ENCODE measurements at regions not wholly inside any gene's neighbourhood (a gene's known extent, or its start where the extent isn't known, plus 50 kb on each side); places are given as distances from the start of the nearest gene placed in this dataset.
A peak's percentile ranks its signal among the peaks of the same experiment; 100 is the strongest.

DNA sequence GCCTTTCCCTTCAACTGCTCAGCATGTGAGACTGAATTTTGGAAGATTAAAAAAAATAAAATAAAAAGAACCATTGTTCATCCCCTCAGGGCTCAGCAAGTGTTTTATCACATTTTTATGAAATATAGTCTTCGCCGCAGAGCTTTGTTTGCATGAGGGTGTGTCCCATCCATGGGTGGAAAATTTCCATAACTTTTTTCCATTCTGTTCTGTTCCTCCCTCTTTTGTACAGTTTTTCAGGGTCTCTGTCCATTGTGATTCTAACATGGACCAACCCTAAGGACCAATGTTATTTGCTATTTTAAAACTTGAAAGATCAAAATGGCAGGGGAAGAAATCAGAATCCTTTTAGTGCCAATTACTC, 213.3 kb upstream of the SGK1 start:
- CTCF ChIA-PET: no interaction called here
- POLR2A ChIA-PET (ENCODE audit: unreplicated experiment): no interaction called here
- H3K9me3 ChIP-seq (ENCODE audit: insufficient read depth, low read depth): no peaks in the 10 kb centered on the region
- H3F3A ChIP-seq (ENCODE audit: insufficient read depth, low read depth): no peaks in the 10 kb centered on the region
- intact Hi-C loops (cut with micrococcal nuclease; ENCODE audit: unreplicated experiment): loop anchor here (10.0 kb wide), 2 partner anchors 156 to 294 kb away; no protein-coding TSS in a partner anchor
- BruUV-seq (replicated peaks): no TSS peak
- H2AFZ ChIP-seq: no peak overlapping the region
- no peaks in the 10 kb centered on the region for H3K9me2 ChIP-seq (ENCODE audit: insufficient read depth)
- H3K4me1 ChIP-seq (replicated peaks; ENCODE audit: insufficient read depth): peaks cover 15% of the 10 kb centered on the region
- H4K20me1 ChIP-seq (ENCODE audit: insufficient read depth): no peaks in the 10 kb centered on the region
- no peak overlapping the region for H3K4me3 ChIP-seq
- H3K4me2 ChIP-seq: no peak overlapping the region
- TF ChIP-seq, protein P1, sequence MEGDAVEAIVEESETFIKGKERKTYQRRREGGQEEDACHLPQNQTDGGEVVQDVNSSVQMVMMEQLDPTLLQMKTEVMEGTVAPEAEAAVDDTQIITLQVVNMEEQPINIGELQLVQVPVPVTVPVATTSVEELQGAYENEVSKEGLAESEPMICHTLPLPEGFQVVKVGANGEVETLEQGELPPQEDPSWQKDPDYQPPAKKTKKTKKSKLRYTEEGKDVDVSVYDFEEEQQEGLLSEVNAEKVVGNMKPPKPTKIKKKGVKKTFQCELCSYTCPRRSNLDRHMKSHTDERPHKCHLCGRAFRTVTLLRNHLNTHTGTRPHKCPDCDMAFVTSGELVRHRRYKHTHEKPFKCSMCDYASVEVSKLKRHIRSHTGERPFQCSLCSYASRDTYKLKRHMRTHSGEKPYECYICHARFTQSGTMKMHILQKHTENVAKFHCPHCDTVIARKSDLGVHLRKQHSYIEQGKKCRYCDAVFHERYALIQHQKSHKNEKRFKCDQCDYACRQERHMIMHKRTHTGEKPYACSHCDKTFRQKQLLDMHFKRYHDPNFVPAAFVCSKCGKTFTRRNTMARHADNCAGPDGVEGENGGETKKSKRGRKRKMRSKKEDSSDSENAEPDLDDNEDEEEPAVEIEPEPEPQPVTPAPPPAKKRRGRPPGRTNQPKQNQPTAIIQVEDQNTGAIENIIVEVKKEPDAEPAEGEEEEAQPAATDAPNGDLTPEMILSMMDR (conservative IDR thresholded peaks at IDR 0.05): no peak
- no peak for TF ChIP-seq EZH2 (IDR thresholded peaks at IDR 0.05; ENCODE audit: low read depth)
- no peak overlapping the region for H3K27ac ChIP-seq
- no peaks in the 10 kb centered on the region for H3K36me3 ChIP-seq (ENCODE audit: low read depth)
- DNase-seq: no peak
- no peaks in the 10 kb centered on the region for H3K79me2 ChIP-seq (ENCODE audit: low read depth)
- no peaks in the 10 kb centered on the region for H3K27me3 ChIP-seq (ENCODE audit: insufficient read depth, low read depth)

DNA sequence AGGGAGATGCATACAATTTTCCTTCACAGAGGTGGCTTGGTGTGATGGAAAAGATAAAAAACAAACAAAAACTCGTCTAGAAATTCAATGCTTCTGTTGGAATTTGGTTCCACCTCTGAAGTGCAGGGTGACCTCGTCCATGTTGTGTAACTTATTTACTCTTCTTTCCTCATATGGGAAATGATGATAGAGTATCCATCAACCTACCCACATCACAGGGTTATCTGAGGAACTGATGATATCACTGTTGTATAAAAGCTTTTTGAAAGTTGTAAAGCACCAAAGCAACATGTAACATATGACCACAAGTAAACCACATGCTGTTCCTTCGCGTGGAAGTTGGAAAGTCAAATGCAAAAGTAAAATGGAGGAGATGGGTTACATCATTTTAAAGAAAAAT, 212.0 kb upstream of the SGK1 start:
- CTCF ChIA-PET: no interaction called here
- no peaks in the 10 kb centered on the region for H3K9me3 ChIP-seq (ENCODE audit: insufficient read depth, low read depth)
- H4K20me1 ChIP-seq (ENCODE audit: insufficient read depth): no peaks in the 10 kb centered on the region
- H3F3A ChIP-seq (ENCODE audit: insufficient read depth, low read depth): no peaks in the 10 kb centered on the region
- POLR2A ChIA-PET (ENCODE audit: unreplicated experiment): no interaction called here
- intact Hi-C loops (cut with micrococcal nuclease; ENCODE audit: unreplicated experiment): loop anchor here (10.0 kb wide), 2 partner anchors 155 to 295 kb away; no protein-coding TSS in a partner anchor
- no peak for TF ChIP-seq EZH2 (IDR thresholded peaks at IDR 0.05; ENCODE audit: low read depth)
- TF ChIP-seq, protein P1 (conservative IDR thresholded peaks at IDR 0.05): no peak
- H3K79me2 ChIP-seq (ENCODE audit: low read depth): no peaks in the 10 kb centered on the region
- H3K27ac ChIP-seq: 0 out of 2 replicates have a peak overlapping the region, but pooled peaks have one; percentile 1
- H3K4me1 ChIP-seq (replicated peaks; ENCODE audit: insufficient read depth): peaks cover 15% of the 10 kb centered on the region
- BruUV-seq (replicated peaks): no TSS peak
- no peaks in the 10 kb centered on the region for H3K9me2 ChIP-seq (ENCODE audit: insufficient read depth)
- H3K27me3 ChIP-seq (ENCODE audit: insufficient read depth, low read depth): no peaks in the 10 kb centered on the region
- DNase-seq: peak in 1 of 2 experiments; percentile 81
- no peaks in the 10 kb centered on the region for H3K36me3 ChIP-seq (ENCODE audit: low read depth)
- no peak overlapping the region; the same call in 1 of the 2 replicates for H2AFZ ChIP-seq
- H3K4me2 ChIP-seq: 0 out of 2 replicates have a peak overlapping the region, but pooled peaks have one; percentile 6
- no peak overlapping the region for H3K4me3 ChIP-seq

DNA sequence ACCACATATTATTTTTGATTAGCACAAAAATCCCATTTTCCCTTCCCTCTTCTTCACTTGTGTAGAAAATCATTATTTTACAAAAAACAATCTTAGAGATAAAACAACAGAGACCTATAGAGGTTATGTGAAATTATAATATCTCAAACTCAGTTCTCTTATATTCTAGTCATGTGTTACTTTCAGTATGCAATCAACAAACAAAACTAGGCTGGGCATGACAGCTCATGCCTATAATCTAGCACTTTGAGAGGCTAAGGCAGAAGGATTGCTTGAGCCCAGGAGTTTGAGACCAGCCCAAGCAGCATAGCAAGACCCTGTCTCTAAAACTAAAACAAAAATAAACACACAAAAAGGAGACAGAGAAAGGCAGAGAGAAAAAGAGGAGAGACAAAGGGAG, 211.4 kb upstream of the SGK1 start:
- CTCF ChIA-PET: no interaction called here

More for the DNA sequence above, 211.4 kb upstream of the SGK1 start:
- POLR2A ChIA-PET (ENCODE audit: unreplicated experiment): no interaction called here
- peak overlapping the region; percentile 2; the same call in 1 of the 2 replicates for H2AFZ ChIP-seq
- no peaks in the 10 kb centered on the region for H3K9me3 ChIP-seq (ENCODE audit: insufficient read depth, low read depth)
- no peaks in the 10 kb centered on the region for H3K9me2 ChIP-seq (ENCODE audit: insufficient read depth)
- no peaks in the 10 kb centered on the region for H3F3A ChIP-seq (ENCODE audit: insufficient read depth, low read depth)
- no peak for TF ChIP-seq EZH2 (IDR thresholded peaks at IDR 0.05; ENCODE audit: low read depth)
- TF ChIP-seq, protein P1 (conservative IDR thresholded peaks at IDR 0.05): no peak
- H3K36me3 ChIP-seq (ENCODE audit: low read depth): no peaks in the 10 kb centered on the region
- no peaks in the 10 kb centered on the region for H3K79me2 ChIP-seq (ENCODE audit: low read depth)
- DNase-seq: no peak
- 0 out of 2 replicates have a peak overlapping the region, but pooled peaks have one; percentile 6 for H3K4me2 ChIP-seq
- no TSS peak for BruUV-seq (replicated peaks)
- H3K4me3 ChIP-seq: no peak overlapping the region
- 0 out of 2 replicates have a peak overlapping the region, but pooled peaks have one; percentile 1 for H3K27ac ChIP-seq
- no peaks in the 10 kb centered on the region for H4K20me1 ChIP-seq (ENCODE audit: insufficient read depth)
- intact Hi-C loops (cut with micrococcal nuclease; ENCODE audit: unreplicated experiment): no loop called here
- H3K4me1 ChIP-seq (replicated peaks; ENCODE audit: insufficient read depth): peaks cover 10% of the 10 kb centered on the region
- no peaks in the 10 kb centered on the region for H3K27me3 ChIP-seq (ENCODE audit: insufficient read depth, low read depth)
